ENCODE measurements at regions not wholly inside any gene's neighbourhood (a gene's known extent, or its start where the extent isn't known, plus 50 kb on each side); places are given as distances from the start of the nearest gene placed in this dataset.

GRCh38 chr10:100687143-100688003, 58.0 kb upstream of the PAX2 start:
- H3K4me1 ChIP-seq (ENCODE audit: insufficient read depth, low read length) = no peaks in the 10 kb centered on the region
- no peaks in the 10 kb centered on the region for H3K9me3 ChIP-seq (ENCODE audit: low read length)
- no peaks in the 10 kb centered on the region for H4K20me1 ChIP-seq (ENCODE audit: insufficient read depth, low read length)
- FAIRE-seq (no peak), DNase-seq (ENCODE audit: low spot score) (no peak), ATAC-seq (no peak)
- H2AFZ ChIP-seq (ENCODE audit: low read length) = no peak overlapping the region
- no peak overlapping the region for H3K27ac ChIP-seq (ENCODE audit: extremely low read length, insufficient read depth, low read length)
- 4% methylated on average over 28 of the region's 28 CpGs for WGBS (ENCODE audit: low lambda C conversion rate)
- peaks cover 5 to 46% of the 10 kb centered on the region in 2 experiments for H3K27me3 ChIP-seq (ENCODE audit: control insufficient read depth in 1 of 2, insufficient read depth in 2 of 2, low read length in 2 of 2)
- CTCF ChIA-PET (ENCODE audit: low intra/inter-chr PET ratio, low total read pairs) = no interaction called here
- no peaks in the 10 kb centered on the region for H3K36me3 ChIP-seq (replicated peaks in 1 of 2; ENCODE audit: control insufficient read depth in 1 of 2, insufficient read depth in 2 of 2, low read length in 2 of 2)
- no peaks in the 10 kb centered on the region for H3K79me2 ChIP-seq (ENCODE audit: insufficient read depth, low read length)
- no TSS peak for BruUV-seq (replicated peaks)
- no peak for TF ChIP-seq SP5 (CRISPR knock-in tag; IDR thresholded peaks at IDR 0.05; ENCODE audit: borderline replicate concordance, low read depth)
- no peak for TF ChIP-seq THAP11 (CRISPR knock-in tag; IDR thresholded peaks at IDR 0.05)
- no peak for TF ChIP-seq SMYD3 (CRISPR knock-in tag; IDR thresholded peaks at IDR 0.05)
- TF ChIP-seq CBX5 (CRISPR knock-in tag; IDR thresholded peaks at IDR 0.05; ENCODE audit: borderline replicate concordance) = no peak
- TF ChIP-seq ZNF34 (CRISPR knock-in tag; IDR thresholded peaks at IDR 0.05; ENCODE audit: borderline replicate concordance) = no peak
- no peak for TF ChIP-seq TGIF2 (CRISPR knock-in tag; IDR thresholded peaks at IDR 0.05)
- TF ChIP-seq MTA1 (CRISPR knock-in tag; IDR thresholded peaks at IDR 0.05; ENCODE audit: borderline replicate concordance) = no peak
- no peak for TF ChIP-seq ZFAT (CRISPR knock-in tag; conservative IDR thresholded peaks at IDR 0.05)
- no peak for TF ChIP-seq RERE (CRISPR knock-in tag; IDR thresholded peaks at IDR 0.05; ENCODE audit: low read depth)
- TF ChIP-seq ARID2 (CRISPR knock-in tag; IDR thresholded peaks at IDR 0.05; ENCODE audit: borderline replicate concordance) = no peak
- H3K4me2 ChIP-seq (ENCODE audit: low read depth, low read length) = no peak overlapping the region
- POLR2A ChIA-PET = no interaction called here
- in situ Hi-C loops (cut with HindIII; ENCODE audit: extremely low pct_ligation_motif_present, low pct_unique_long_range_greater_than_20kb) (no loop called here), intact Hi-C loops (cut with micrococcal nuclease; ENCODE audit: unreplicated experiment) (no loop called here)
- no peak overlapping the region for H3K9ac ChIP-seq (ENCODE audit: insufficient read depth, low read depth, low read length)
- no peak overlapping the region for H3K4me3 ChIP-seq (replicated peaks in 1 of 3; ENCODE audit: insufficient read depth in 1 of 3, low read depth in 2 of 3, low read length in 3 of 3)

Data from HepG2 (cell line).